ENCODE measurements at regions not wholly inside any gene's neighbourhood (a gene's known extent, or its start where the extent isn't known, plus 50 kb on each side); places are given as distances from the start of the nearest gene placed in this dataset.

- ATAC-seq = no peak
- peaks cover 0 to 6% of the 10 kb centered on the region in 2 donors for H3K27me3 ChIP-seq
Measured at GRCh38 chr3:80677796-80678195, 910.0 kb upstream of the ROBO1 start.

GRCh38 chr3:80676866-80677265, 909.1 kb upstream of the ROBO1 start:
- no peaks in the 10 kb centered on the region for H3K4me1 ChIP-seq
- no peak overlapping the region for H3K27ac ChIP-seq
- intact Hi-C loops (cut with DNase I) = no loop called here
- H3K9me3 ChIP-seq = no peaks in the 10 kb centered on the region
- H3K4me3 ChIP-seq = no peak overlapping the region
- TF ChIP-seq POLR2A (IDR thresholded peaks at IDR 0.05) (no peak), CTCF (IDR thresholded peaks at IDR 0.05) (no peak)
- H3K27me3 ChIP-seq = peaks cover 0 to 6% of the 10 kb centered on the region in 2 donors
- no peaks in the 10 kb centered on the region for H3K36me3 ChIP-seq (replicated peaks in 1 of 2; ENCODE audit: insufficient read depth in 1 of 2, low read depth in 2 of 2)
- ATAC-seq = no peak
- no peak for DNase-seq

More at GRCh38 chr3:80677796-80678195, 910.0 kb upstream of the ROBO1 start:
- no peak for TF ChIP-seq POLR2A (IDR thresholded peaks at IDR 0.05)
- TF ChIP-seq CTCF (IDR thresholded peaks at IDR 0.05) = no peak
- WGBS, 2 donors = 67 to 72% methylated on average over 6 of the region's 6 CpGs
- no peak overlapping the region for H3K27ac ChIP-seq
- no peaks in the 10 kb centered on the region for H3K9me3 ChIP-seq
- no peak overlapping the region for H3K4me3 ChIP-seq
- intact Hi-C loops (cut with DNase I) = no loop called here
- no peaks in the 10 kb centered on the region for H3K36me3 ChIP-seq (replicated peaks in 1 of 2; ENCODE audit: insufficient read depth in 1 of 2, low read depth in 2 of 2)
- no peak for DNase-seq
- H3K4me1 ChIP-seq = no peaks in the 10 kb centered on the region

DNA sequence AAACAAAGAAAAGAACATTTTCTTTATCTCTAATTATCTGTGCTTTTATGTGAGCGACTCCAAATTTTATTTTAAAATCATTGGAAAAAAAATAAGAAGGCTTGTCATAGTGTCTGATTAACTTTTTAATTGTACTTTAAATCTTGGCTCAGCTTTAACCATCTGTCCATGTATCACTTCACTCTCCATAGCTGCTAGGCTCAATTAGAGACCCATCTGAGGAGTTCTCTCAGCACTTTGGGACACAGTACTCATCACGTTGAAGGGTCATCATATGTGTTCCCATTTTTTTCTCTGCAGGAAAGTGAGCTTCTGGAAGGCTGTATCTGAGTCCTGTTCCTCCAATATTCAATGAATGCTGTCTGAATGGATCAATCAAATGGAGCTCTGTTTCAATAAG, 908.5 kb upstream of the ROBO1 start:
- ATAC-seq (no peak), DNase-seq (no peak)
- H3K27ac ChIP-seq = no peak overlapping the region
- H3K27me3 ChIP-seq = peaks cover 0 to 6% of the 10 kb centered on the region in 2 donors
- TF ChIP-seq CTCF (IDR thresholded peaks at IDR 0.05) (no peak), POLR2A (IDR thresholded peaks at IDR 0.05) (no peak)
- no peaks in the 10 kb centered on the region for H3K4me1 ChIP-seq
- intact Hi-C loops (cut with DNase I) = no loop called here
- 61 to 64% methylated on average over 2 of the region's 2 CpGs for WGBS, 2 donors
- H3K4me3 ChIP-seq = no peak overlapping the region
- H3K36me3 ChIP-seq (replicated peaks in 1 of 2; ENCODE audit: insufficient read depth in 1 of 2, low read depth in 2 of 2) = no peaks in the 10 kb centered on the region
- H3K9me3 ChIP-seq = no peaks in the 10 kb centered on the region

- WGBS, 2 donors = 54 to 56% methylated on average over 4 of the region's 4 CpGs
- H3K36me3 ChIP-seq (replicated peaks in 1 of 2; ENCODE audit: insufficient read depth in 1 of 2, low read depth in 2 of 2) = no peaks in the 10 kb centered on the region
- H3K4me3 ChIP-seq = no peak overlapping the region
- TF ChIP-seq POLR2A (IDR thresholded peaks at IDR 0.05) = no peak
- TF ChIP-seq CTCF (IDR thresholded peaks at IDR 0.05) = no peak
- no peak for DNase-seq
- no peaks in the 10 kb centered on the region for H3K9me3 ChIP-seq
- intact Hi-C loops (cut with DNase I) = no loop called here
- H3K4me1 ChIP-seq = no peaks in the 10 kb centered on the region
- no peak overlapping the region for H3K27ac ChIP-seq
- no peak for ATAC-seq
- H3K27me3 ChIP-seq = peaks cover 0 to 6% of the 10 kb centered on the region in 2 donors
Measured at GRCh38 chr3:80675790-80676189, 908.0 kb upstream of the ROBO1 start.

- no peaks in the 10 kb centered on the region for H3K36me3 ChIP-seq (replicated peaks in 1 of 2; ENCODE audit: insufficient read depth in 1 of 2, low read depth in 2 of 2)
- WGBS, 2 donors = 59 to 61% methylated on average over 4 of the region's 4 CpGs
- intact Hi-C loops (cut with DNase I) = no loop called here
- H3K4me1 ChIP-seq = no peaks in the 10 kb centered on the region
- TF ChIP-seq POLR2A (IDR thresholded peaks at IDR 0.05) = no peak
- no peak for TF ChIP-seq CTCF (IDR thresholded peaks at IDR 0.05)
- H3K27ac ChIP-seq = no peak overlapping the region
- no peaks in the 10 kb centered on the region for H3K27me3 ChIP-seq
- no peak for ATAC-seq
- H3K4me3 ChIP-seq = no peak overlapping the region
- DNase-seq = no peak
- H3K9me3 ChIP-seq = peaks cover 0 to 7% (median 0%) of the 10 kb centered on the region in 3 donors
Measured at GRCh38 chr3:80668600-80669294, 900.9 kb upstream of the ROBO1 start.
